Skeletal muscle satellite cell (primary cell): ENCODE measurements at regions not wholly inside any gene's neighbourhood (a gene's known extent, or its start where the extent isn't known, plus 50 kb on each side); places are given as distances from the start of the nearest gene placed in this dataset.

Experiments
- H3K27me3 ChIP-seq: 2 replicates; pipeline ENCODE4 v1.7.0; 2013; ENCODE audit warnings: low read length; ENCODE audit not compliant: control insufficient read depth, insufficient read depth
- H3K36me3 ChIP-seq: 2 replicates; pipeline ENCODE4 v1.7.0; 2013; ENCODE audit warnings: mild to moderate bottlenecking, control low read depth, low read length; ENCODE audit not compliant: insufficient read depth
- H3K4me1 ChIP-seq: 2 replicates; pipeline ENCODE4 v1.7.0; 2013; ENCODE audit warnings: low read length; ENCODE audit not compliant: control insufficient read depth, insufficient read depth
- H3K4me2 ChIP-seq: 2 replicates; pipeline ENCODE4 v1.7.0; 2013; ENCODE audit warnings: mild to moderate bottlenecking, low read length
- H3K4me3 ChIP-seq: 2 replicates; pipeline ENCODE4 v1.7.0; 2013; ENCODE audit warnings: low read length
- H3K9ac ChIP-seq: 2 replicates; pipeline ENCODE4 v1.7.0; 2013; ENCODE audit warnings: mild to moderate bottlenecking, low read depth, low read length, moderate library complexity
- H3K9me3 ChIP-seq: replicated peaks from 2 replicates; pipeline ENCODE4 v1.7.0; 2013; ENCODE audit warnings: mild to moderate bottlenecking, control low read depth, low read length

DNA sequence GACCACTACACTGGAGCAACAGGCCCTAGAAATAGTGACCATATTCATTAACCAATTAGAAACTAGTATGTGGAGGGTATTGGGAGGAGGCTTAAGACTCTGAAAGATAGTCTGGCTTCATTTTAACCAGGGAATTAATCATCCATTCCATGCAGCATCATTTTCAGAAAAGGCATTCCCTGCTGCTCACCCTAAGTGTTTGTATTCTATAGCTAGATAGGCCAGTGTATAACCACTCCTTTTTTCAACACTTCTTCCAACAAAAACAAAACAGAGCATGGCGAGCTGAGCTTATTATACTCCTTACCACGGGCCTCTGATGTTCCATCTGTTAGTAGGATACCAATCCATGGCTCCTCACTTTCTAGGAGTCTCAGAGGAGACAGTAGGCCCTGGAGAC lies 112.0 kb upstream of the PKDCC start:
- Histone ChIP-seq H3K9me3 (no peaks in the 10 kb centered on the region), H3K4me1 (peaks cover 37% of the 10 kb centered on the region), H3K36me3 (no peaks in the 10 kb centered on the region), H3K9ac (no peak overlapping the region), H3K4me2 (no peak overlapping the region), H3K27me3 (no peaks in the 10 kb centered on the region), H3K4me3 (no peak overlapping the region)

GRCh38 chr2:41936771-41937463 lies 110.9 kb upstream of the PKDCC start:
- Histone ChIP-seq H3K9me3 (no peaks in the 10 kb centered on the region), H3K36me3 (no peaks in the 10 kb centered on the region), H3K27me3 (no peaks in the 10 kb centered on the region), H3K4me2 (no peak overlapping the region), H3K4me1 (peaks cover 32% of the 10 kb centered on the region), H3K4me3 (no peak overlapping the region), H3K9ac (no peak overlapping the region)

DNA sequence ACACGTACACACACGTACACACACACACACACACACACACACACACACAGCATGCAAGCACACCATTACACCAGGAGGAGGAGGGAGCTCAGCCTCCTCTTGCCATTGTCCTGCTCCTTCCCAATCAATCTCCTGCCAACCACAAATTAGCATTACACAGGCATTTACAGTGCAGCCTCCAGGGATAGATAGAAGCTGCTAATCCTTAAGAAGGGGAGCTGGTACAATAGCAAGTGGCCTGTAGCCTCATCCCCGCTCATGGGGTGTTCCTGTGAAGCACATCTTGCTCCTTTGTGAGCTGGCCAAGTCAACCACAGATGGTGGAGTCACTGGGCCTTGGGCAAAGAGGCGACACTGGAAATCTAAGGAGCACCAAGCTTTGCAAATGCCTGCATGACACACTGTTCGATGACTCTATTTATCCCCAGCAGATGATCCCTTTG lies 110.3 kb upstream of the PKDCC start:
- no peaks in the 10 kb centered on the region for H3K36me3 ChIP-seq
- no peak overlapping the region for H3K4me2 ChIP-seq
- no peaks in the 10 kb centered on the region for H3K27me3 ChIP-seq
- H3K4me1 ChIP-seq = peaks cover 28% of the 10 kb centered on the region
- H3K4me3 ChIP-seq = no peak overlapping the region
- no peak overlapping the region for H3K9ac ChIP-seq
- no peaks in the 10 kb centered on the region for H3K9me3 ChIP-seq

DNA sequence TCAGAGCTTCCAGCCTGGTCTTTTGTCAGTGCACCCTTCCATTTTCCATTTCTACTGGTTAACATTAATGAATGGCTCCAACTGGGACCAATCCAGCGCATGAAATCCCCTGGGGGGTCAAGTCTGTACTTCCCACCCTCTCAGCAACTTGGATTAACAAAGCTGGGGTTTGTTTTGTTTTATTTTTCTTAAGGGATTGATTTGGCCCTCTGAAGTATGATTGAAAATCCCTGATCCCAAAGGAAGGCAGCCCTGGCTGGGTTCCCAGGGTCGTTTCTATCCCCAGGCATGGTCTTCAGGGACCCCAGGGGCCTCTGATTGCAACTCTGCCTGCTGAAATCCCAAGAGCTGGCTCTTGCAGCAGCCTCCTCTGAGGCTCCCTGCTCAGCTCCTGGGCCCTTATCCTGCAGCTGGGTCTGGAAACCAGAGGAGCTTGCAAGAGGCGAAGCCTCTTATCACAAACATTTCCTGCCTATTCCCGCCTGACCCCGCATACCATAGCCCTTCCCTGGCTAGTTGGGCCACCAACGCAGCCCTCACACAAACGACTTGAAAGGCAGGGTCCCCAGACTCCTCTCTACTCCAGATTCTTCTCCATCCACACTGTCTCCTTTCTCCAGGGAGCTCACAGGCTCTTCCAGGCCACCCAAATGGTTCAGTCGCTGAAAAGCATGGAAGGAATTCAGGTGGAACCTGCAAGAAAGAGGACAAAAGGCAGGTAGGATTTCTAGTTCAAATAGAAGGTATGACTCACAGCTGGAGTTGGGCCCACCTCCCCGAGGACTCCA lies 109.7 kb upstream of the PKDCC start:
- no peaks in the 10 kb centered on the region for H3K36me3 ChIP-seq
- H3K9ac ChIP-seq = no peak overlapping the region
- no peaks in the 10 kb centered on the region for H3K9me3 ChIP-seq
- no peaks in the 10 kb centered on the region for H3K27me3 ChIP-seq
- H3K4me2 ChIP-seq = no peak overlapping the region
- peaks cover 22% of the 10 kb centered on the region for H3K4me1 ChIP-seq
- no peak overlapping the region for H3K4me3 ChIP-seq

- Histone ChIP-seq H3K4me1 (peaks cover 6% of the 10 kb centered on the region), H3K9me3 (no peaks in the 10 kb centered on the region), H3K36me3 (no peaks in the 10 kb centered on the region), H3K27me3 (peaks cover 8% of the 10 kb centered on the region), H3K4me2 (no peak overlapping the region), H3K9ac (no peak overlapping the region), H3K4me3 (no peak overlapping the region)
Measured at GRCh38 chr2:41940060-41940744, 107.6 kb upstream of the PKDCC start.

DNA sequence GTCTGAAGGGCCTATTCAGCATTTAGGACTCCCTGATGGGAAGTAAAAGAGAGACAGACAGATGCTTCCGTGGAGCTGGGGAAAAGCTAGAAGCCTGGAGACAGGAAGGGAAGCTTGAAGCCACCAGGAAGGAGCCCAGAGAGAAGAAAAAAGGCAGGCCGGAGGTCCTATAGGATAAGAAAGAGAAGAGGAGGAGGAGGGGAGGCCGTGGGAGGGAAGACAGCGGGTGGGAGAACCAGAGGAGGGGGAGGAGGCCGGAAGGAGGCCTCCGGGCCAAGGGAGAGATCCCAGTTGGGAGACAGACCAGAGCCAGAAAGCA lies 107.1 kb upstream of the PKDCC start:
- Histone ChIP-seq H3K9me3 (no peaks in the 10 kb centered on the region), H3K36me3 (no peaks in the 10 kb centered on the region), H3K4me1 (peaks cover 6% of the 10 kb centered on the region), H3K4me3 (no peak overlapping the region), H3K9ac (no peak overlapping the region), H3K27me3 (peaks cover 8% of the 10 kb centered on the region), H3K4me2 (no peak overlapping the region)

- Histone ChIP-seq H3K36me3 (no peaks in the 10 kb centered on the region), H3K4me1 (peaks cover 6% of the 10 kb centered on the region), H3K4me2 (no peak overlapping the region), H3K27me3 (peaks cover 9% of the 10 kb centered on the region), H3K9ac (no peak overlapping the region), H3K9me3 (no peaks in the 10 kb centered on the region), H3K4me3 (no peak overlapping the region)
Measured at GRCh38 chr2:41941831-41942230, 106.0 kb upstream of the PKDCC start.

DNA sequence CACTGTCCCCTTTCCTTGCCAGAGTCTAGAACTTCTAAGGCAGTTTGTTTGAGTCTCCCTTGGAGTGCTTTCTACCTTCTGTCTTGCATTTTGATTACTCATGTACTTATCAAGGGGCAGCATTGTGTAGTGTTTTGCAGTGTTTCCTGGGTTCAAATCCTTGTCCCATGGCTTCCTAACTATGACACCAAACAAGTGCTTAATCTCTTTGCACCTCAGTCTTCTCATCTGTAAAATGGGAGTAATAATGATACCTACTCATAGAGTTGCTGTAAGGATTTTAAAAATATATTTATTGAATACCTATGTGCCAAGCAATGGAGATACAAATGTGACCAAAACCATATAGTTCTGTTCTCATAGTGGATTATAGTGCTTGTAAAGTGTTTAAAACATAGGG lies 105.5 kb upstream of the PKDCC start:
- no peak overlapping the region for H3K4me2 ChIP-seq
- no peaks in the 10 kb centered on the region for H3K36me3 ChIP-seq
- no peak overlapping the region for H3K9ac ChIP-seq
- H3K27me3 ChIP-seq = peaks cover 13% of the 10 kb centered on the region
- H3K4me3 ChIP-seq = no peak overlapping the region
- H3K9me3 ChIP-seq = no peaks in the 10 kb centered on the region
- H3K4me1 ChIP-seq = peaks cover 6% of the 10 kb centered on the region

- H3K27me3 ChIP-seq = peaks cover 20% of the 10 kb centered on the region
- peaks cover 6% of the 10 kb centered on the region for H3K4me1 ChIP-seq
- H3K4me2 ChIP-seq = no peak overlapping the region
- no peak overlapping the region for H3K9ac ChIP-seq
- H3K9me3 ChIP-seq = no peaks in the 10 kb centered on the region
- H3K4me3 ChIP-seq = no peak overlapping the region
- no peaks in the 10 kb centered on the region for H3K36me3 ChIP-seq
Measured at GRCh38 chr2:41943159-41943558, 104.7 kb upstream of the PKDCC start.

- H3K9me3 ChIP-seq = no peaks in the 10 kb centered on the region
- peaks cover 6% of the 10 kb centered on the region for H3K4me1 ChIP-seq
- H3K4me3 ChIP-seq = no peak overlapping the region
- no peak overlapping the region for H3K4me2 ChIP-seq
- H3K36me3 ChIP-seq = no peaks in the 10 kb centered on the region
- peaks cover 28% of the 10 kb centered on the region for H3K27me3 ChIP-seq
- no peak overlapping the region for H3K9ac ChIP-seq
Measured at GRCh38 chr2:41944220-41944880, 103.5 kb upstream of the PKDCC start.

GRCh38 chr2:41947701-41948396 lies 100.0 kb upstream of the PKDCC start:
- H3K9ac ChIP-seq = no peak overlapping the region
- no peak overlapping the region for H3K4me3 ChIP-seq
- peaks cover 33% of the 10 kb centered on the region for H3K27me3 ChIP-seq
- no peaks in the 10 kb centered on the region for H3K4me1 ChIP-seq
- no peaks in the 10 kb centered on the region for H3K9me3 ChIP-seq
- no peaks in the 10 kb centered on the region for H3K36me3 ChIP-seq
- H3K4me2 ChIP-seq = no peak overlapping the region
